Astrocyte of the cerebellum (primary cell): ENCODE measurements at regions not wholly inside any gene's neighbourhood (a gene's known extent, or its start where the extent isn't known, plus 50 kb on each side); places are given as distances from the start of the nearest gene placed in this dataset.

Source experiments
- DNase-seq: peaks from one replicate; pipeline ENCODE4 v3.0.0-alpha.2; 2011; ENCODE audit warnings: low read depth
- H3K4me3 ChIP-seq: 2 replicates; pipeline ENCODE4 v1.5.1; 2011; ENCODE audit warnings: mild to moderate bottlenecking, low read depth, low read length, moderate library complexity
- CTCF ChIP-seq: IDR thresholded peaks from 2 replicates; pipeline ENCODE4 v1.5.1; 2012; ENCODE audit warnings: low read length, low read depth, moderate library complexity, mild to moderate bottlenecking; ENCODE audit errors: missing control alignments
- in situ Hi-C: cut with HindIII; loops from 2 replicates; pipeline ENCODE4 v1.10.0; 2017; ENCODE audit warnings: low sequenced_read_pairs

GRCh38 chr10:4201866-4202825, 417.1 kb upstream of the KLF6 start:
- TF ChIP-seq CTCF = no peak
- DNase-seq = no peak
- no peak overlapping the region for H3K4me3 ChIP-seq
- in situ Hi-C loops = no loop called here

GRCh38 chr10:4199196-4199595, 414.2 kb upstream of the KLF6 start:
- DNase-seq = no peak
- in situ Hi-C loops = no loop called here
- TF ChIP-seq CTCF = no peak
- H3K4me3 ChIP-seq = no peak overlapping the region

GRCh38 chr10:4198216-4198615, 413.2 kb upstream of the KLF6 start:
- no peak for TF ChIP-seq CTCF
- no peak overlapping the region for H3K4me3 ChIP-seq
- in situ Hi-C loops = no loop called here
- no peak for DNase-seq

- DNase-seq = no peak
- no peak overlapping the region for H3K4me3 ChIP-seq
- no peak for TF ChIP-seq CTCF
- in situ Hi-C loops = no loop called here
Observed at GRCh38 chr10:4197676-4198075, 412.7 kb upstream of the KLF6 start.

- no peak for DNase-seq
- no peak overlapping the region for H3K4me3 ChIP-seq
- no peak for TF ChIP-seq CTCF
- in situ Hi-C loops = no loop called here
Observed at GRCh38 chr10:4196771-4197390, 411.9 kb upstream of the KLF6 start.

- in situ Hi-C loops = no loop called here
- no peak overlapping the region for H3K4me3 ChIP-seq
- no peak for TF ChIP-seq CTCF
- DNase-seq = no peak
Observed at GRCh38 chr10:4196183-4196582, 411.2 kb upstream of the KLF6 start.
